HEK293 (cell line): ENCODE measurements at regions not wholly inside any gene's neighbourhood (a gene's known extent, or its start where the extent isn't known, plus 50 kb on each side); places are given as distances from the start of the nearest gene placed in this dataset.
"Not testable (repeated sequence)": the region's sequence is repeated elsewhere in the genome, so short reads cannot be mapped to it uniquely, and the experiment has no call there.

Experiments
- CTCF ChIA-PET: fragments of 350-600 bp; formaldehyde crosslinking; extraction: SDS; loops from one replicate; lab custom pipeline; 2021; ENCODE audit warnings: antibody characterized with exemption; lab: Yijun Ruan, JAX
- POLR2A ChIA-PET: fragments of 300-600 bp; formaldehyde crosslinking; extraction: SDS; loops from one replicate; lab custom pipeline; 2020; ENCODE audit warnings: antibody characterized with exemption, inconsistent platforms; lab: Yijun Ruan, JAX
- H3K27ac ChIP-seq: fragments of 200-500 bp; sonication (Bioruptor generic); 2 replicates; pipeline ENCODE4 v1.5.1; 2014; ENCODE audit warnings: low read depth, low read length, control low read depth, inconsistent platforms; ENCODE audit errors: extremely low read depth
- H3K36me3 ChIP-seq, 2 experiments: fragments of 200-500 bp in 1 of 2; sonication (Bioruptor generic) in 1 of 2; 1 replicate in 1 of 2; 2 replicates in 1 of 2; pipeline ENCODE4 v1.5.1; 2014 to 2017; ENCODE audit warnings: inconsistent platforms in 2 of 2, low read length in 2 of 2; ENCODE audit not compliant: control insufficient read depth in 2 of 2, insufficient read depth in 1 of 2
- H3K4me1 ChIP-seq: fragments of 200-500 bp; sonication (Bioruptor generic); 2 replicates; pipeline ENCODE4 v1.5.1; 2014; ENCODE audit warnings: mild to moderate bottlenecking, low read length, inconsistent platforms; ENCODE audit not compliant: control insufficient read depth, insufficient read depth
- H3K4me3 ChIP-seq: 2 replicates; pipeline ENCODE4 v1.5.1; 2011; ENCODE audit warnings: low read depth, mild to moderate bottlenecking, control low read depth, low read length, moderate library complexity
- H3K9me3 ChIP-seq: fragments of 200-500 bp; sonication (Bioruptor generic); 2 replicates; pipeline ENCODE4 v1.5.1; 2014; ENCODE audit warnings: low read depth, low read length, inconsistent platforms; ENCODE audit not compliant: control insufficient read depth, insufficient read depth
- AEBP2 ChIP-seq: fragments of 450-650 bp; formaldehyde crosslinking; IDR thresholded peaks from 2 replicates; pipeline ENCODE4 v1.5.1; 2016; ENCODE audit warnings: missing biosample characterization, missing genetic modification characterization, borderline replicate concordance
- BCL11B ChIP-seq: fragments of 450-650 bp; formaldehyde crosslinking; IDR thresholded peaks from 2 replicates; pipeline ENCODE4 v1.5.1; 2016; ENCODE audit warnings: low read depth, missing biosample characterization, missing genetic modification characterization
- GLI2 ChIP-seq: fragments of 450-650 bp; formaldehyde crosslinking; IDR thresholded peaks from 2 replicates; pipeline ENCODE4; 2017; ENCODE audit warnings: missing biosample characterization, missing genetic modification characterization, low read depth, borderline replicate concordance
- GLIS1 ChIP-seq: fragments of 450-650 bp; formaldehyde crosslinking; IDR thresholded peaks from 2 replicates; pipeline ENCODE4 v1.5.1; 2016; ENCODE audit warnings: missing biosample characterization, missing genetic modification characterization
- KLF1 ChIP-seq: fragments of 450-650 bp; formaldehyde crosslinking; IDR thresholded peaks from 2 replicates; pipeline ENCODE4 v1.5.1; 2016; ENCODE audit warnings: missing biosample characterization, missing genetic modification characterization
- KLF10 ChIP-seq: fragments of 450-650 bp; IDR thresholded peaks from 2 replicates; pipeline ENCODE4 v1.5.1; 2018; ENCODE audit warnings: missing biosample characterization, mild to moderate bottlenecking, missing genetic modification characterization
- ZFP3 ChIP-seq: fragments of 450-650 bp; formaldehyde crosslinking; IDR thresholded peaks from 2 replicates; pipeline ENCODE4 v1.5.1; 2016; ENCODE audit warnings: low read depth, missing biosample characterization, missing genetic modification characterization
- ZNF19 ChIP-seq: fragments of 450-650 bp; formaldehyde crosslinking; IDR thresholded peaks from 2 replicates; pipeline ENCODE4; 2016; ENCODE audit warnings: missing biosample characterization, missing genetic modification characterization, low read depth
- ZNF26 ChIP-seq: fragments of 450-650 bp; formaldehyde crosslinking; IDR thresholded peaks from 2 replicates; pipeline ENCODE4 v1.5.1; 2016; ENCODE audit warnings: missing biosample characterization, missing genetic modification characterization
- ZNF335 ChIP-seq: fragments of 450-650 bp; formaldehyde crosslinking; conservative IDR thresholded peaks from 2 replicates; pipeline ENCODE4 v1.5.1; 2016; ENCODE audit warnings: missing biosample characterization, missing genetic modification characterization
- ZNF354C ChIP-seq: fragments of 450-650 bp; formaldehyde crosslinking; IDR thresholded peaks from 2 replicates; pipeline ENCODE4 v1.5.1; 2016; ENCODE audit warnings: missing biosample characterization, missing genetic modification characterization, low read depth, borderline replicate concordance
- ZNF549 ChIP-seq: fragments of 450-650 bp; IDR thresholded peaks from 2 replicates; pipeline ENCODE4 v1.5.1; 2018; ENCODE audit warnings: missing biosample characterization, missing genetic modification characterization, mild to moderate bottlenecking, inconsistent platforms, moderate library complexity
- ZNF629 ChIP-seq: fragments of 450-650 bp; formaldehyde crosslinking; IDR thresholded peaks from 2 replicates; pipeline ENCODE4 v1.5.1; 2017; ENCODE audit warnings: missing biosample characterization, missing genetic modification characterization
- ZNF777 ChIP-seq: fragments of 450-650 bp; formaldehyde crosslinking; IDR thresholded peaks from 2 replicates; pipeline ENCODE4 v1.5.1; 2017; ENCODE audit warnings: missing biosample characterization, missing genetic modification characterization, borderline replicate concordance
- ZNF791 ChIP-seq: fragments of 450-650 bp; formaldehyde crosslinking; IDR thresholded peaks from 2 replicates; pipeline ENCODE4 v1.5.1; 2016; ENCODE audit warnings: missing biosample characterization, missing genetic modification characterization
- ZSCAN30 ChIP-seq: fragments of 450-650 bp; IDR thresholded peaks from 2 replicates; pipeline ENCODE4 v1.5.1; 2018; ENCODE audit warnings: missing biosample characterization, mild to moderate bottlenecking, missing genetic modification characterization, moderate library complexity
- TF ChIP-seq, protein P1 (sequence below): fragments of 450-650 bp; formaldehyde crosslinking; IDR thresholded peaks from 2 replicates; pipeline ENCODE4 v1.5.1; 2016; ENCODE audit warnings: missing biosample characterization, missing genetic modification characterization, low read depth
- TF ChIP-seq, protein P2 (sequence below): fragments of 450-650 bp; formaldehyde crosslinking; IDR thresholded peaks from 2 replicates; pipeline ENCODE4 v1.5.1; 2017; ENCODE audit warnings: missing biosample characterization, missing genetic modification characterization
- TF ChIP-seq, protein P3 (sequence below): fragments of 450-650 bp; formaldehyde crosslinking; IDR thresholded peaks from 2 replicates; pipeline ENCODE4 v1.5.1; 2016; ENCODE audit warnings: missing biosample characterization, missing genetic modification characterization

DNA sequence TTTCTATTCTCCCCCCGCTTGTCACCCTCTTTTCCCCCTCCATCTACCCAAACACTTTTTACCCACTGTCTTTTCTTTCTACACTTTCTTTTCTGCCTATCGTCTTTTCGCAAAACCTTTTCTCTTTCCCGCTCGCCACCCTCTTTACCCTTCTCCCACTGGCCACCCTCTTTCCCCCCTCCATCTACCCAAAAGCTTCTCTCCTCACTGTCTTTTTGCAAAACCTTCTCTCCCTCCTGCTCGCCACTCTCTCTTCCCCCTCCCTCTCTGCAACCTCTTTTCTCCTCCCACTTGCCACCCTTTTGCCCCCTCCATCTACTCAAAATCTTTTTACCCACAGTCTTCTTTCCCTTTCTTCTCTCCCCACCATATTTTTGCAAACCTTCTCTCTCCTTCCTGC lies 4462.8 kb upstream of the OR11H1 start:
- H3K4me1 ChIP-seq, H3K27ac ChIP-seq, H3K36me3 ChIP-seq, H3K4me3 ChIP-seq, POLR2A ChIA-PET, H3K9me3 ChIP-seq, CTCF ChIA-PET: not testable (repeated sequence)

- not testable (repeated sequence) for H3K27ac ChIP-seq
Observed at GRCh38 chr22:11065876-11066457, 4462.0 kb upstream of the OR11H1 start.

GRCh38 chr22:11066458-11067285 lies 4461.3 kb upstream of the OR11H1 start:
- H3K9me3 ChIP-seq = peaks cover 3% of the 10 kb centered on the region; the same call in 1 of the 2 replicates
- no peaks in the 10 kb centered on the region for H3K36me3 ChIP-seq
- H3K4me1 ChIP-seq = no peaks in the 10 kb centered on the region
- CTCF ChIA-PET = interaction anchor here (0.7 to 1.1 kb wide), 2 partner anchors 285 to 291 kb away, joined by 3 to 7 read pairs; no protein-coding TSS in a partner anchor
- H3K27ac ChIP-seq = no peak overlapping the region
- no peak overlapping the region for H3K4me3 ChIP-seq
- POLR2A ChIA-PET = no interaction called here
- no peak for TF ChIP-seq BCL11B (tag by site-specific recombination)
- TF ChIP-seq ZNF26 (tag by site-specific recombination) = no peak
- no peak for TF ChIP-seq GLI2
- TF ChIP-seq, protein P1, sequence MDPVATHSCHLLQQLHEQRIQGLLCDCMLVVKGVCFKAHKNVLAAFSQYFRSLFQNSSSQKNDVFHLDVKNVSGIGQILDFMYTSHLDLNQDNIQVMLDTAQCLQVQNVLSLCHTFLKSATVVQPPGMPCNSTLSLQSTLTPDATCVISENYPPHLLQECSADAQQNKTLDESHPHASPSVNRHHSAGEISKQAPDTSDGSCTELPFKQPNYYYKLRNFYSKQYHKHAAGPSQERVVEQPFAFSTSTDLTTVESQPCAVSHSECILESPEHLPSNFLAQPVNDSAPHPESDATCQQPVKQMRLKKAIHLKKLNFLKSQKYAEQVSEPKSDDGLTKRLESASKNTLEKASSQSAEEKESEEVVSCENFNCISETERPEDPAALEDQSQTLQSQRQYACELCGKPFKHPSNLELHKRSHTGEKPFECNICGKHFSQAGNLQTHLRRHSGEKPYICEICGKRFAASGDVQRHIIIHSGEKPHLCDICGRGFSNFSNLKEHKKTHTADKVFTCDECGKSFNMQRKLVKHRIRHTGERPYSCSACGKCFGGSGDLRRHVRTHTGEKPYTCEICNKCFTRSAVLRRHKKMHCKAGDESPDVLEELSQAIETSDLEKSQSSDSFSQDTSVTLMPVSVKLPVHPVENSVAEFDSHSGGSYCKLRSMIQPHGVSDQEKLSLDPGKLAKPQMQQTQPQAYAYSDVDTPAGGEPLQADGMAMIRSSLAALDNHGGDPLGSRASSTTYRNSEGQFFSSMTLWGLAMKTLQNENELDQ = no peak
- TF ChIP-seq ZSCAN30 (tag by site-specific recombination) = no peak
- TF ChIP-seq, protein P2, sequence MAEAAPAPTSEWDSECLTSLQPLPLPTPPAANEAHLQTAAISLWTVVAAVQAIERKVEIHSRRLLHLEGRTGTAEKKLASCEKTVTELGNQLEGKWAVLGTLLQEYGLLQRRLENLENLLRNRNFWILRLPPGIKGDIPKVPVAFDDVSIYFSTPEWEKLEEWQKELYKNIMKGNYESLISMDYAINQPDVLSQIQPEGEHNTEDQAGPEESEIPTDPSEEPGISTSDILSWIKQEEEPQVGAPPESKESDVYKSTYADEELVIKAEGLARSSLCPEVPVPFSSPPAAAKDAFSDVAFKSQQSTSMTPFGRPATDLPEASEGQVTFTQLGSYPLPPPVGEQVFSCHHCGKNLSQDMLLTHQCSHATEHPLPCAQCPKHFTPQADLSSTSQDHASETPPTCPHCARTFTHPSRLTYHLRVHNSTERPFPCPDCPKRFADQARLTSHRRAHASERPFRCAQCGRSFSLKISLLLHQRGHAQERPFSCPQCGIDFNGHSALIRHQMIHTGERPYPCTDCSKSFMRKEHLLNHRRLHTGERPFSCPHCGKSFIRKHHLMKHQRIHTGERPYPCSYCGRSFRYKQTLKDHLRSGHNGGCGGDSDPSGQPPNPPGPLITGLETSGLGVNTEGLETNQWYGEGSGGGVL = no peak
- no peak for TF ChIP-seq ZNF354C
- TF ChIP-seq GLIS1 (tag by site-specific recombination) = no peak
- TF ChIP-seq ZNF629 = no peak
- no peak for TF ChIP-seq ZNF549
- no peak for TF ChIP-seq ZNF791 (tag by site-specific recombination)
- no peak for TF ChIP-seq KLF1
- TF ChIP-seq, protein P3, sequence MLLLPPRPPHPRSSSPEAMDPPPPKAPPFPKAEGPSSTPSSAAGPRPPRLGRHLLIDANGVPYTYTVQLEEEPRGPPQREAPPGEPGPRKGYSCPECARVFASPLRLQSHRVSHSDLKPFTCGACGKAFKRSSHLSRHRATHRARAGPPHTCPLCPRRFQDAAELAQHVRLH (tag by site-specific recombination) = no peak
- TF ChIP-seq ZNF335 (tag by site-specific recombination) = no peak
- TF ChIP-seq KLF10 (tag by site-specific recombination) = no peak
- no peak for TF ChIP-seq AEBP2 (tag by site-specific recombination)
- TF ChIP-seq ZNF19 (tag by site-specific recombination) = no peak
- TF ChIP-seq ZFP3 (tag by site-specific recombination) = no peak
- no peak for TF ChIP-seq ZNF777 (tag by site-specific recombination)

More at GRCh38 chr22:11065876-11066457, 4462.0 kb upstream of the OR11H1 start:
- H3K36me3 ChIP-seq, H3K9me3 ChIP-seq, H3K4me3 ChIP-seq, POLR2A ChIA-PET, H3K4me1 ChIP-seq, CTCF ChIA-PET: not testable (repeated sequence)

DNA sequence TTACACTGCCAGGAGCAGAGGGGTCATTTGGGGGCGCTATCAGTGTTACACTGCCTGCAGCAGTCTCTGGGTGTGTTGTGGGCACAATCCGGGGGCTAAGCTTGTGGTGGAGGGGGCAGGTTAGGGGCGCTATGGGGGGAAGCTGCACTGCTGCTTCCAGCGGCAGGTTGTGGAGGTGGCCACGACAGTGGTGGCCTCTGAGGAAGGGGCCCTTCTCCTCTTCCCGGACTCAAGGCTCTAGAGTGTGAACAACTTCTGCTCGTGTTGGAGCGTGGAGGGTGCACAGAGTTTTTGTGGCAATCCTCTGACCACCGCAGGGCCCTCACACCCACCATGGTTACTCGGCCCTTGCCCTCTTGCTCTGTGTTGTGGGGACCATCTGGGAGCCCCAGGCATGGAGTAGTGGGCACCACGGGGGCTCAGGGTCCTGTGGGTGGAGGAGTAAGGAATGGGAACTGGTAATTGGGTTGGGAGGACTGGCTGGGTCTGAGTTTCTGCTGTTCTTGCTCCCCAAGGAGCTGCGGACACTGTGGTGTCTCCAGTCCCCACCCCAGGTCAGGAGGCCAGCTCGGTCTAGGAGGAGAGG lies 4460.6 kb upstream of the OR11H1 start:
- H3K4me1 ChIP-seq, H3K9me3 ChIP-seq, POLR2A ChIA-PET, H3K36me3 ChIP-seq, H3K27ac ChIP-seq, H3K4me3 ChIP-seq: not testable (repeated sequence)
- CTCF ChIA-PET = interaction anchor here (0.7 to 1.1 kb wide), 2 partner anchors 285 to 291 kb away, joined by 3 to 7 read pairs; no protein-coding TSS in a partner anchor
